ENCODE measurements at regions not wholly inside any gene's neighbourhood (a gene's known extent, or its start where the extent isn't known, plus 50 kb on each side); places are given as distances from the start of the nearest gene placed in this dataset.

DNA sequence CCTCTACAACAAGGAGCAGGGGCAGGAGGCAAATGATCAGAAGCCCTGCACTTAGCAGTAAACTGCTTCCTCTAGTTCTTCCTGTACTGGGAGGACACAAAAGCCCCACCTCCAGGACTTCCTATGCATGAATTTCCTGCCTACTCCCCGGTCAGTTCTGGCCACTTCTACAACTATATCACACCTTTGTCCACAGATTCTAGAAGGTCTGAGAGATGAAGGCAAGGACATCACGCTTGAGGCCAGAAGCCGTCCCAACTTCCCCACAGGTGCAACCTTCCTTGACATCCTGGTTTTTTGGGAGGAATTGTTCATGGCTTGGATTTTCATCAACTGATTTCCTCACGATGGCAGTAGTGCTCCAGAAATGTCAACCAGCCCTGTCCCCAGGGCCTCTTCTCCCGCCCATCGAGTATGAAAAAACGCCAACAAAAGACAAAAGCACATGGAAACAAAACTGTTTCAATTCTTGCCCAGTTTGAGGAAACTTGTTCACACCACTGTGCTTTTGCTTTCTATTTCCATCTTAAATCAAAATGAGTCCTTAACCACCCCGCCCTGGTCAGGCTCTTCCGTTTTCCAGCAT is 206.5 kb upstream of the STK26 start:
- FAIRE-seq: no peak
- Histone ChIP-seq H3K27ac (ENCODE audit: low read depth in 1 of 3, low read length in 2 of 3) (peak overlapping the region in 1 of 3 donors; percentile 4), H3K36me3 (ENCODE audit: control insufficient read depth in 3 of 3, insufficient read depth in 2 of 3, low read depth in 1 of 3, low read length in 3 of 3) (no peaks in the 10 kb centered on the region), H3K27me3 (ENCODE audit: control insufficient read depth in 3 of 3, insufficient read depth in 3 of 3, low read length in 3 of 3) (no peaks in the 10 kb centered on the region), H3K9me3 (ENCODE audit: control insufficient read depth in 2 of 2, insufficient read depth in 1 of 2, low read depth in 1 of 2, low read length in 1 of 2) (no peaks in the 10 kb centered on the region), H3K4me3 (ENCODE audit: low read depth in 1 of 3, low read length in 3 of 3) (peak overlapping the region in 1 of 3 donors; percentile 34), H3K4me1 (ENCODE audit: control insufficient read depth in 3 of 3, insufficient read depth in 2 of 3, low read depth in 1 of 3, low read length in 2 of 3) (no peaks in the 10 kb centered on the region)
- WGBS, 3 donors: 36 to 66% (median 64%) methylated on average over 9 of the region's 9 CpGs
- DNase-seq: peak in 1 of 2 donors; percentile 18

DNA sequence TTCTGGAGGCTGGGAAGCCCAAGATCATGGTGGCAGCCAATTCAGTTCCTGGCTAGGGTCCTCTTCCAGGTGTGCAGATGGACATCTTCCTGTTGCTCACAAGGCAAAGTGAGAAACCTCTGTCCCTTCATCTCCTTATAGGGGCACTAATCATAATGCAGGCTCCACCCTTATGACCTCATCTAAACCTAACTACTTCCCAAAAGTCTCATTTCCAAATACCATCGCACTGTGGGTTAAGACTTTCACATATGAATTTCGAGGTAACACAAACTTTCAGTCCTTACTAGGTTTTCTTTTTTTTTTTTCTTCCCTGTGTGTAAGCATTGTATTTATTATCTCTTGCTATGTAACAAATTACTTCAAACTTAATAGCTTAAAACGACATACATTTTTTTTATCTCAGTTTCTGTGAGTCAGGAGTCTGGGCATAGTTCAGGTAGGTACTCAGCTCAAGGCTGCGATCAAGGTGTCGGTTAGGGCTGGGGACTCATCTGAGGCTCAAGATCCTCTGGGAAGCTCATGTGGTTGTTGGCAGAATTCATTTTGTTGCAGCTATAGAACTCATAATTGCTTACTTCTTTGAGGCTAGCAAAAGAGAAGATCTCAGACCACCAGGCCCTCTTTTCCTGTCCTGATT is 204.7 kb upstream of the STK26 start:
- Histone ChIP-seq H3K27ac (ENCODE audit: low read depth in 1 of 3, low read length in 2 of 3) (no peak overlapping the region), H3K27me3 (ENCODE audit: control insufficient read depth in 3 of 3, insufficient read depth in 3 of 3, low read length in 3 of 3) (no peaks in the 10 kb centered on the region), H3K4me1 (ENCODE audit: control insufficient read depth in 3 of 3, insufficient read depth in 2 of 3, low read depth in 1 of 3, low read length in 2 of 3) (no peaks in the 10 kb centered on the region), H3K36me3 (ENCODE audit: control insufficient read depth in 3 of 3, insufficient read depth in 2 of 3, low read depth in 1 of 3, low read length in 3 of 3) (no peaks in the 10 kb centered on the region), H3K4me3 (ENCODE audit: low read depth in 1 of 3, low read length in 3 of 3) (no peak overlapping the region), H3K9me3 (ENCODE audit: control insufficient read depth in 2 of 2, insufficient read depth in 1 of 2, low read depth in 1 of 2, low read length in 1 of 2) (no peaks in the 10 kb centered on the region)
- DNase-seq (no peak), FAIRE-seq (no peak)
- WGBS, 3 donors: 33 to 58% (median 41%) methylated on average over 5 of the region's 5 CpGs

DNA sequence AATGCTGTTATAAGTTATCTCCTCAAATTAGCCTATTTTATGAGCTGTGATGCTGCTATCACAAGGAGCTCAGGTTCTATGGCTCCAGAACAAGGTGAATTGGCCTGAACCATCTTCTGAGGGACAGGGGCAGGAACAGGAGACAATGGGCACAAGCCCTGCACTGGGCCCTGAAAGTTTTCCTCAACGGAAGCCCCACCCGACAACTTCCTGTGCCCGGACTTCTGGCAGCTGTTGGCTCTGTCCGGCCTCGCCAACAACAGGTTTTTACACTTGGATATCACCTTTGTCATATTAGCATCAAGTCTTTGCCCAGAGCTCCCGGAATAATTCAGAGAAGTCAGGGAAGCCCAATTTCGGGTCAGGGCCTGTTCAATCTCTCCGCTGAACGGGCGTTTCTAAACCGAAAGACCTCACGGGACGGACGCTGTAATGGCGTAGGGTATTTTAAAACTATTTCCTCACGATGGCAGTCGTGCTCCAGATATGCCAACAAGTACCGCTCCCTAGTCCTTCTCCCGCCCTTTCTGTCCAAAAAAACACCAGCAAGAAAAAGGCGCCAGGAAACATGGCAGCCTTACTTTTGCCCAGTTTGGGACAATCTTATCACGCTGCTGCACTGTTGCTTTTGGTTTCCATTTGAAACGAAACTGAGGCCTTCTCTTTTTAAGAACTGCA is 201.0 kb upstream of the STK26 start:
- 45 to 84% (median 78%) methylated on average over 22 of the region's 22 CpGs for WGBS, 3 donors
- H3K9me3 ChIP-seq (ENCODE audit: control insufficient read depth in 2 of 2, insufficient read depth in 1 of 2, low read depth in 1 of 2, low read length in 1 of 2): no peaks in the 10 kb centered on the region
- peak overlapping the region in 2 of 3 donors; percentile 4 to 12 for H3K27ac ChIP-seq (ENCODE audit: low read depth in 1 of 3, low read length in 2 of 3)
- H3K4me1 ChIP-seq (ENCODE audit: control insufficient read depth in 3 of 3, insufficient read depth in 2 of 3, low read depth in 1 of 3, low read length in 2 of 3): no peaks in the 10 kb centered on the region
- H3K27me3 ChIP-seq (ENCODE audit: control insufficient read depth in 3 of 3, insufficient read depth in 3 of 3, low read length in 3 of 3): no peaks in the 10 kb centered on the region
- peak overlapping the region in 1 of 3 donors; percentile 19 for H3K4me3 ChIP-seq (ENCODE audit: low read depth in 1 of 3, low read length in 3 of 3)
- DNase-seq (no peak), FAIRE-seq (no peak)
- no peaks in the 10 kb centered on the region for H3K36me3 ChIP-seq (ENCODE audit: control insufficient read depth in 3 of 3, insufficient read depth in 2 of 3, low read depth in 1 of 3, low read length in 3 of 3)

DNA sequence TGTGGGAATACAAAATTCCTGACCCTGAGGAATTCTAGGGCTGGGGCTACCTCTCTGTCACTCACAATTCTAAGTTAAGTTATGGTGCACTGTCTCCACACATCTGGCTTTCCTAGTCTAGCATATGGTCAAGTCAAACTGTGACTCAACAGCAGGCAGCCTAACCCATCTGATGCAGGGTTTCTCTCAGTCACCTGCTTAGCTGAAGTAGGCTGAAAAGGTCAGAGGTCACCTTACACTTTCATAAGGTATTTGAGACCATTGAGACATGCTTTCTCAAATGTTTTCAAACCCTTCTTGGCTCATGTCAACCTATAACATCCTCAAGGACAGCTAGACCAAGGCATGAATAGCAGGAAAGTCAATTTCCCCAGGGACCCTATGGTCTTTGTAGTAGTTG is 196.5 kb upstream of the STK26 start:
- DNase-seq (no peak), FAIRE-seq (no peak)
- H3K27me3 ChIP-seq (ENCODE audit: control insufficient read depth in 3 of 3, insufficient read depth in 3 of 3, low read length in 3 of 3): no peaks in the 10 kb centered on the region
- H3K4me1 ChIP-seq (ENCODE audit: control insufficient read depth in 3 of 3, insufficient read depth in 2 of 3, low read depth in 1 of 3, low read length in 2 of 3): no peaks in the 10 kb centered on the region
- no peaks in the 10 kb centered on the region for H3K9me3 ChIP-seq (ENCODE audit: control insufficient read depth in 2 of 2, insufficient read depth in 1 of 2, low read depth in 1 of 2, low read length in 1 of 2)
- H3K4me3 ChIP-seq (ENCODE audit: low read depth in 1 of 3, low read length in 3 of 3): no peak overlapping the region
- no peak overlapping the region for H3K27ac ChIP-seq (ENCODE audit: low read depth in 1 of 3, low read length in 2 of 3)
- H3K36me3 ChIP-seq (ENCODE audit: control insufficient read depth in 3 of 3, insufficient read depth in 2 of 3, low read depth in 1 of 3, low read length in 3 of 3): no peaks in the 10 kb centered on the region

DNA sequence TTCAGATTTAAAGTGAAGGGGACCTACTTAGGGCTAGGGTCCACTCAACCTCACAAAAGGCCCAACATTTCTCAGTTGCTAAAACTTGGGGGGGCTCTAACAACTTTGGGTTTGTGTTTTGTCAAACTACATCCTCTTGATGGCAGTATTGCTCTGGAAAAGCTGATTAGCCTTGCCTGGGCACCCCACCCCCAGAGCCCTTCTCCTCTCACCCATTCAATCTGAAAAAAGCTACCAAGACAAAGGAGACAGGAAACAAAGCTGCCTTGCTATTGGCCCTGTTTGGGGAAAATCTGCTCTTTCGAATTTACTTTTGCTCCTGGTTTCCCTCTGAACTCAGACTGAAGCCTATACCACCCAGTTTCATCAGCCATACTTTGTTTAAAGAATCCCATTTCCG is 195.2 kb upstream of the STK26 start:
- H3K4me3 ChIP-seq (ENCODE audit: low read depth in 1 of 3, low read length in 3 of 3): no peak overlapping the region
- WGBS, 3 donors: 50 to 70% (median 53%) methylated on average over 2 of the region's 2 CpGs
- FAIRE-seq: no peak

DNA sequence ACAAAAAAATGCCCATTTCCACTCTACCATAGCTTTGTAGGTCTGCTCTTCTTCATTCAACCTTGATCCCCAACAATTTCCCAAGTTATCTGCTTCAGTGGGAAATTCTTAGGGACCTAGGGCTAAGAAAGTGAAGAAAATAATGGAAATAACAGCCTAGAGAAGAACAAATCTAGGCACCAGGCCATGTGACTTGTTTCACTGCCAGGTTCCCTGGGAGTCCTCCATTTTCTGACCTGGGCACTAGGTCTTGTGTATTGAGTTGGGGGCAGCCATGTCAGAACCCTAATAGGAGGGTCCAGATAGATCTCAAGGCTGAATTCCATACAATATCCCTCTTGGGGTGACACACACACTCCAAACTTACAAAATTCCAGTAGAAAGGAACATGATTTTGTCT is 194.6 kb upstream of the STK26 start:
- DNase-seq (no peak), FAIRE-seq (no peak)
- Histone ChIP-seq H3K4me1 (ENCODE audit: control insufficient read depth in 3 of 3, insufficient read depth in 2 of 3, low read depth in 1 of 3, low read length in 2 of 3) (no peaks in the 10 kb centered on the region), H3K27ac (ENCODE audit: low read depth in 1 of 3, low read length in 2 of 3) (no peak overlapping the region), H3K27me3 (ENCODE audit: control insufficient read depth in 3 of 3, insufficient read depth in 3 of 3, low read length in 3 of 3) (no peaks in the 10 kb centered on the region), H3K4me3 (ENCODE audit: low read depth in 1 of 3, low read length in 3 of 3) (no peak overlapping the region), H3K9me3 (ENCODE audit: control insufficient read depth in 2 of 2, insufficient read depth in 1 of 2, low read depth in 1 of 2, low read length in 1 of 2) (no peaks in the 10 kb centered on the region), H3K36me3 (ENCODE audit: control insufficient read depth in 3 of 3, insufficient read depth in 2 of 3, low read depth in 1 of 3, low read length in 3 of 3) (no peaks in the 10 kb centered on the region)

More for the DNA sequence above, 195.2 kb upstream of the STK26 start:
- H3K27ac ChIP-seq (ENCODE audit: low read depth in 1 of 3, low read length in 2 of 3): no peak overlapping the region
- H3K4me1 ChIP-seq (ENCODE audit: control insufficient read depth in 3 of 3, insufficient read depth in 2 of 3, low read depth in 1 of 3, low read length in 2 of 3): no peaks in the 10 kb centered on the region
- H3K27me3 ChIP-seq (ENCODE audit: control insufficient read depth in 3 of 3, insufficient read depth in 3 of 3, low read length in 3 of 3): no peaks in the 10 kb centered on the region
- no peaks in the 10 kb centered on the region for H3K36me3 ChIP-seq (ENCODE audit: control insufficient read depth in 3 of 3, insufficient read depth in 2 of 3, low read depth in 1 of 3, low read length in 3 of 3)
- DNase-seq: no peak
- H3K9me3 ChIP-seq (ENCODE audit: control insufficient read depth in 2 of 2, insufficient read depth in 1 of 2, low read depth in 1 of 2, low read length in 1 of 2): no peaks in the 10 kb centered on the region

DNA sequence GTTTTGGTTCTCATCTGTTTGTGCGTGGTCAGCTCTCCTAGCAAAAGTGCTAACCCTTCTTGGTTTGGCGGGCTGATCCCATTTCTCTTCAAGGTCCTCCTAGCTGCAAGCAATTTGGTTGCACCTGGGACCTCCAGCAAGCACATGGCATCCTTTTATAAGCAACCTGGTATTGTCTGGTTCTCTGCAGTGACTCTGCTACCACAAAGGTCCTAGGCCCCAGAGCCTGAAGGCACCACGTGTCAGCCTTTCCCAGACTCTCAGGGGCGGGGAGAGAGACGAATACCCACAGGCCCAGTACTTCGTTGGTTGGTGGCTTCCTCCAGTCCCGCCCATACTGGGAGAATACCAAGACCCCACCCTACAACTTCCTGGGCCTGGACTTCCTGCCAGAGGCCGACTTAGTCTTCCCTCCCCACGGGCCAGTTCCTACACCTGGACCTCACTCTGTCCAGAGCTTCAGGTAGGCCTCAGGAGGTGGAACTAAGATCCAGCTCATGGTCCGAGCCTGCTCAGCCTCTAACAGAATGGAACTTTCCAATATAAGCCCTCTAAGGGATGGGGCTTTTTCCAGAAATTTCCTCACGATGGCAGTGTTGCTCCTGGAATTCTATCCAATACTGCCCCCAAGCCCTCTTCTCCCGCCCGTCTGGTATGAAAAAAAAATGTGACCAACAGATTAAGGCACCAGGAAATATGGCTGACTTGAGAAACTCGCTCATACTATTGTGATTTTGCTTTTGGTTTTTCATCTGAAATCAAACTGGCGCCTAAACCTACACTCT is 192.5 kb upstream of the STK26 start:
- H3K9me3 ChIP-seq (ENCODE audit: control insufficient read depth in 2 of 2, insufficient read depth in 1 of 2, low read depth in 1 of 2, low read length in 1 of 2): no peaks in the 10 kb centered on the region
- 37 to 51% (median 40%) methylated on average over 14 to 15 of the region's 15 CpGs for WGBS, 3 donors
- H3K27me3 ChIP-seq (ENCODE audit: control insufficient read depth in 3 of 3, insufficient read depth in 3 of 3, low read length in 3 of 3): no peaks in the 10 kb centered on the region
- H3K4me3 ChIP-seq (ENCODE audit: low read depth in 1 of 3, low read length in 3 of 3): no peak overlapping the region
- FAIRE-seq (no peak), DNase-seq (peak; percentile 31 to 51)
- peak overlapping the region in 1 of 3 donors; percentile 44 for H3K27ac ChIP-seq (ENCODE audit: low read depth in 1 of 3, low read length in 2 of 3)
- no peaks in the 10 kb centered on the region for H3K4me1 ChIP-seq (ENCODE audit: control insufficient read depth in 3 of 3, insufficient read depth in 2 of 3, low read depth in 1 of 3, low read length in 2 of 3)
- no peaks in the 10 kb centered on the region for H3K36me3 ChIP-seq (ENCODE audit: control insufficient read depth in 3 of 3, insufficient read depth in 2 of 3, low read depth in 1 of 3, low read length in 3 of 3)

DNA sequence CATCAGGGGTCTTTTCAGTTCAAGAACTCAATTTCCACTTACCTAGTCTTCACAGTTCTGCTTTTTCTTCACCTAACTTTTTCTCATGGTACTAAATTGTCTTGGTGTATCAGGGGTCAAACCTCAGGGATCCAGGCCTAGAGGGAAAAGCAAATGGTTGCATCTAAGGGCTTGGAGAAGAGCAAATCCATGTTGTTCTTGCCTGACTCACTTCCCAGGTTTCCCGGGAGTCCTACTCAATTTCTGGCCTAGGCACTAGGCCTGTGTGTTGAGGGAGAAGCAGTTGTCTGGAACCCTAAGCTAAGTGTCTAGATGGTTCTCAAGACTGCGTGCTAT is 191.9 kb upstream of the STK26 start:
- Histone ChIP-seq H3K27me3 (ENCODE audit: control insufficient read depth in 3 of 3, insufficient read depth in 3 of 3, low read length in 3 of 3) (no peaks in the 10 kb centered on the region), H3K36me3 (ENCODE audit: control insufficient read depth in 3 of 3, insufficient read depth in 2 of 3, low read depth in 1 of 3, low read length in 3 of 3) (no peaks in the 10 kb centered on the region), H3K27ac (ENCODE audit: low read depth in 1 of 3, low read length in 2 of 3) (peak overlapping the region in 1 of 3 donors; percentile 66), H3K4me3 (ENCODE audit: low read depth in 1 of 3, low read length in 3 of 3) (no peak overlapping the region), H3K9me3 (ENCODE audit: control insufficient read depth in 2 of 2, insufficient read depth in 1 of 2, low read depth in 1 of 2, low read length in 1 of 2) (no peaks in the 10 kb centered on the region), H3K4me1 (ENCODE audit: control insufficient read depth in 3 of 3, insufficient read depth in 2 of 3, low read depth in 1 of 3, low read length in 2 of 3) (no peaks in the 10 kb centered on the region)
- WGBS, 3 donors: 67 to 92% (median 77%) methylated on average over 2 of the region's 2 CpGs
- no peak for FAIRE-seq
- DNase-seq: no peak
